BE2C (cell line): ENCODE measurements at regions not wholly inside any gene's neighbourhood (a gene's known extent, or its start where the extent isn't known, plus 50 kb on each side); places are given as distances from the start of the nearest gene placed in this dataset.

Experiments
- DNase-seq: peaks from one replicate; pipeline ENCODE4 v3.0.0-alpha.2; 2020
- H3K27me3 ChIP-seq: fragments of 250-450 bp; sonication (Bioruptor Pico); 2 replicates; pipeline ENCODE4 v1.5.1; 2020; ENCODE audit warnings: mild to moderate bottlenecking
- H3K36me3 ChIP-seq: fragments of 250-450 bp; sonication (Bioruptor Pico); 2 replicates; pipeline ENCODE4 v1.5.1; 2020; ENCODE audit warnings: mild to moderate bottlenecking
- H3K4me1 ChIP-seq: fragments of 250-450 bp; sonication (Bioruptor Pico); 2 replicates; pipeline ENCODE4 v1.5.1; 2020
- H3K4me3 ChIP-seq: 2 replicates; pipeline ENCODE4 v1.5.1; 2011; ENCODE audit warnings: low read depth, low read length
- H3K9me3 ChIP-seq: fragments of 250-450 bp; sonication (Bioruptor Pico); 2 replicates; pipeline ENCODE4 v1.5.1; 2020
- CTCF ChIP-seq: IDR thresholded peaks from 2 replicates; pipeline ENCODE4 v1.5.1; 2012; ENCODE audit warnings: mild to moderate bottlenecking, low read depth, low read length

DNA sequence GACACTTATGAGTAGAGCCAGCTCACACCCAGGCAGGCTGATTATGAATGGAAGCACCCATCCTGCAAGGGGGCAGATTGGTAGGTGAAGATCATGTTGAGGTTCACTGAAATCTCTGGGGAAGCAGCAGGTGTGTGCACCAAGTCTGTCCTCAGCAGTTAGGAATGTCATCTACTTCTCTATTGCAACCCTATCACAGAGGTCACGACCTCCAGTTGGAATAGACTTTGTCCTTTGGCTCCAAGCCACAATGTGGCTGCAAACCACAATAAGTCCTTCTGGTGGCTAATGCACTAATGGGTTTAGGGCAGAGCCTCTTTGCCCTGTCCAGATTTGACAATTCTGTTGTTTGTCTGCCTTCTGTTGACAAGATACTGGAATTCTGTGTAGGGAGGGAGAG, 1056.7 kb downstream of the PCDH19 start:
- H3K4me1 ChIP-seq: no peaks in the 10 kb centered on the region
- H3K9me3 ChIP-seq: no peaks in the 10 kb centered on the region
- no peaks in the 10 kb centered on the region for H3K36me3 ChIP-seq
- no peak for TF ChIP-seq CTCF
- no peak overlapping the region for H3K4me3 ChIP-seq
- H3K27me3 ChIP-seq: no peaks in the 10 kb centered on the region
- DNase-seq: no peak

DNA sequence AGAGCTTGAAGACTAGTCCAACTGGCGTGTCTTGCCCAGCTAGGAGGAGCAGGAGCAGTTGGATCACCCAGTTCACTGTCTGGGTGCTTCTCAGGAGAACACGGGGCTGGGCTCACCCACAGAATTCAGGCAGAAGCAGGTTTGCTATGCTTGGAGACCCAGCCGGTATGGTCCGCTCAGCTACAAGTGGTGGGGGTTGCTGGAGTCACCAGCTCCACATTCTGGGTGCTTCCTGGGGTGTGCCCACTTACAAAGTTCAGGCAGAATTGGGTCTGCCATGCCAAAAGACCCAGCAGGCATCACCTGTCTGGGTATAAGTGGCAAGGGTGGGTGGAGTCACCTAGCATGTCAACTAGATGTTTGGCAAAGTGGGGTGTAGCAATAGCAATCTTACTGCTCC, 1061.8 kb downstream of the PCDH19 start:
- no peaks in the 10 kb centered on the region for H3K9me3 ChIP-seq
- no peaks in the 10 kb centered on the region for H3K4me1 ChIP-seq
- no peaks in the 10 kb centered on the region for H3K27me3 ChIP-seq
- no peak for DNase-seq
- H3K36me3 ChIP-seq: no peaks in the 10 kb centered on the region
- H3K4me3 ChIP-seq: no peak overlapping the region
- no peak for TF ChIP-seq CTCF

DNA sequence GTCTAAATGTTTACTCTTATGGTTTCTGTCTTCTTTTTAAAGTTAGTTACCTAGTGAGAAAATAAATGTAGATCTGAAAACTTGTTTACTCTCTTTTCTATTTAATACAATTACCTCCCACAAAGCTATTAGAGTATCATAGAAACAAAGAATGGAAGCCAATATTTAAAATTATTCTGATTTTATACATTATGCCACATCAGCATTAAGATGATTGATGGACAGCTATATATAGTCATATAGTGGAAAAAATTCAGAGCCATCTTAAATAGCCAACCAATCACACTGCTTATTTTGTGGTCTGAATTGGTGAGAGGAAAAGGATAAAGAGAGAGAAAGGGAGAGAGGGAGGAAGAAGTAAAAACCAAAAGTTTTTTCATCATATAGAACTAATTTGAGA, 1101.8 kb downstream of the PCDH19 start:
- TF ChIP-seq CTCF: no peak
- no peaks in the 10 kb centered on the region for H3K36me3 ChIP-seq
- no peak for DNase-seq
- no peak overlapping the region for H3K4me3 ChIP-seq
- H3K4me1 ChIP-seq: no peaks in the 10 kb centered on the region
- H3K27me3 ChIP-seq: no peaks in the 10 kb centered on the region
- H3K9me3 ChIP-seq: no peaks in the 10 kb centered on the region

GRCh38 chrX:99305573-99305972, 1104.5 kb downstream of the PCDH19 start:
- H3K4me1 ChIP-seq: no peaks in the 10 kb centered on the region
- no peak for DNase-seq
- no peaks in the 10 kb centered on the region for H3K9me3 ChIP-seq
- H3K4me3 ChIP-seq: no peak overlapping the region
- TF ChIP-seq CTCF: no peak
- no peaks in the 10 kb centered on the region for H3K36me3 ChIP-seq
- no peaks in the 10 kb centered on the region for H3K27me3 ChIP-seq

- Histone ChIP-seq H3K27me3 (no peaks in the 10 kb centered on the region), H3K4me3 (no peak overlapping the region), H3K36me3 (no peaks in the 10 kb centered on the region), H3K4me1 (no peaks in the 10 kb centered on the region), H3K9me3 (no peaks in the 10 kb centered on the region)
- no peak for DNase-seq
- TF ChIP-seq CTCF: 0 out of 2 replicates have a peak, but pooled peaks have one; percentile 21
Measured at GRCh38 chrX:99301990-99302389, 1108.1 kb downstream of the PCDH19 start.

GRCh38 chrX:99271641-99272040, 1138.4 kb downstream of the PCDH19 start:
- Histone ChIP-seq H3K36me3 (no peaks in the 10 kb centered on the region), H3K4me3 (no peak overlapping the region), H3K9me3 (no peaks in the 10 kb centered on the region), H3K27me3 (no peaks in the 10 kb centered on the region), H3K4me1 (no peaks in the 10 kb centered on the region)
- DNase-seq: no peak
- TF ChIP-seq CTCF: no peak
